ENCODE measurements at regions not wholly inside any gene's neighbourhood (a gene's known extent, or its start where the extent isn't known, plus 50 kb on each side); places are given as distances from the start of the nearest gene placed in this dataset.

DNA sequence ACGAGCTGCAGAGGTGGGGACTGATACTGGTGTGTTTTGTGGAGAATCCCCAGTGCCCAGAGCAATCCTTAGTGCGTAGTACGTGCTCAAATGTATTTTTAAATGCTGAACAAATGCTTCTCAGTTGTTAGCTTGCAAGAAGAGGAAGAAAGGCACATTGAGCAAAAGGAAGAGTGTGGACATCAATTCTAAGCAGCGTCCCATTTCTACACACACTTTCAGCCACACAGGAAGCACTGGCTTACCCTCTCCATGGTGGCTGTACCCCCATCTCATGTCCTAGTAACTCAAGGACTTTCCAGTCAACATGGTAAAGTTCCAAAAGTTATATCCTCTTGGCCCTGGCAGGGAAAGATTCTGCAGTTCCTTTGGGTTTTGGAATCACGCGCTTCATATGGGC, 98.8 kb upstream of the NXT1 start:
- Histone ChIP-seq H3K9me3 (ENCODE audit: control insufficient read depth, insufficient read depth, low read depth, low read length) (no peaks in the 10 kb centered on the region), H3K4me3 (ENCODE audit: low read depth, low read length) (no peak overlapping the region), H3K4me1 (ENCODE audit: control insufficient read depth, insufficient read depth, low read length) (no peaks in the 10 kb centered on the region), H3K36me3 (ENCODE audit: control insufficient read depth in 2 of 2, insufficient read depth in 1 of 2, low read length in 2 of 2) (no peaks in the 10 kb centered on the region), H3K27ac (ENCODE audit: extremely low read depth, low read depth, low read length) (no peak overlapping the region)
- ChIA-PET CTCF (interaction anchor here (1.5 kb wide), 1 partner anchor 17 kb away, joined by 4 read pairs; no protein-coding TSS in a partner anchor), POLR2A (no interaction called here)
- TF ChIP-seq ZBTB8A (tag by site-specific recombination; IDR thresholded peaks at IDR 0.05) (no peak), WT1 (tag by site-specific recombination; IDR thresholded peaks at IDR 0.05) (no peak), ZNF529 (tag by site-specific recombination; IDR thresholded peaks at IDR 0.05; ENCODE audit: insufficient replicate concordance) (no peak), ZNF16 (tag by site-specific recombination; IDR thresholded peaks at IDR 0.05; ENCODE audit: low read depth) (no peak), ZSCAN30 (tag by site-specific recombination; IDR thresholded peaks at IDR 0.05) (no peak), ZBTB17 (tag by site-specific recombination; IDR thresholded peaks at IDR 0.05) (no peak), ZNF777 (tag by site-specific recombination; IDR thresholded peaks at IDR 0.05; ENCODE audit: borderline replicate concordance) (no peak), ZNF416 (tag by site-specific recombination; IDR thresholded peaks at IDR 0.05) (no peak), OSR2 (tag by site-specific recombination; IDR thresholded peaks at IDR 0.05) (no peak), TRIM28 (IDR thresholded peaks at IDR 0.05; ENCODE audit: borderline replicate concordance, low read length) (no peak), BCL11B (tag by site-specific recombination; IDR thresholded peaks at IDR 0.05; ENCODE audit: low read depth) (no peak), ZNF169 (tag by site-specific recombination; IDR thresholded peaks at IDR 0.05) (no peak), SCRT1 (tag by site-specific recombination; IDR thresholded peaks at IDR 0.05; ENCODE audit: borderline replicate concordance) (no peak), ZNF366 (tag by site-specific recombination; conservative IDR thresholded peaks at IDR 0.05) (no peak)
- TF ChIP-seq, protein P1, sequence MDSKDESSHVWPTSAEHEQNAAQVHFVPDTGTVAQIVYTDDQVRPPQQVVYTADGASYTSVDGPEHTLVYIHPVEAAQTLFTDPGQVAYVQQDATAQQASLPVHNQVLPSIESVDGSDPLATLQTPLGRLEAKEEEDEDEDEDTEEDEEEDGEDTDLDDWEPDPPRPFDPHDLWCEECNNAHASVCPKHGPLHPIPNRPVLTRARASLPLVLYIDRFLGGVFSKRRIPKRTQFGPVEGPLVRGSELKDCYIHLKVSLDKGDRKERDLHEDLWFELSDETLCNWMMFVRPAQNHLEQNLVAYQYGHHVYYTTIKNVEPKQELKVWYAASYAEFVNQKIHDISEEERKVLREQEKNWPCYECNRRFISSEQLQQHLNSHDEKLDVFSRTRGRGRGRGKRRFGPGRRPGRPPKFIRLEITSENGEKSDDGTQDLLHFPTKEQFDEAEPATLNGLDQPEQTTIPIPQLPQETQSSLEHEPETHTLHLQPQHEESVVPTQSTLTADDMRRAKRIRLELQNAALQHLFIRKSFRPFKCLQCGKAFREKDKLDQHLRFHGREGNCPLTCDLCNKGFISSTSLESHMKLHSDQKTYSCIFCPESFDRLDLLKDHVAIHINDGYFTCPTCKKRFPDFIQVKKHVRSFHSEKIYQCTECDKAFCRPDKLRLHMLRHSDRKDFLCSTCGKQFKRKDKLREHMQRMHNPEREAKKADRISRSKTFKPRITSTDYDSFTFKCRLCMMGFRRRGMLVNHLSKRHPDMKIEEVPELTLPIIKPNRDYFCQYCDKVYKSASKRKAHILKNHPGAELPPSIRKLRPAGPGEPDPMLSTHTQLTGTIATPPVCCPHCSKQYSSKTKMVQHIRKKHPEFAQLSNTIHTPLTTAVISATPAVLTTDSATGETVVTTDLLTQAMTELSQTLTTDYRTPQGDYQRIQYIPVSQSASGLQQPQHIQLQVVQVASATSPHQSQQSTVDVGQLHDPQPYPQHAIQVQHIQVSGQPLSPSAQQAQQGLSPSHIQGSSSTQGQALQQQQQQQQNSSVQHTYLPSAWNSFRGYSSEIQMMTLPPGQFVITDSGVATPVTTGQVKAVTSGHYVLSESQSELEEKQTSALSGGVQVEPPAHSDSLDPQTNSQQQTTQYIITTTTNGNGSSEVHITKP (tag by site-specific recombination; IDR thresholded peaks at IDR 0.05), result no peak
- TF ChIP-seq, protein P2, sequence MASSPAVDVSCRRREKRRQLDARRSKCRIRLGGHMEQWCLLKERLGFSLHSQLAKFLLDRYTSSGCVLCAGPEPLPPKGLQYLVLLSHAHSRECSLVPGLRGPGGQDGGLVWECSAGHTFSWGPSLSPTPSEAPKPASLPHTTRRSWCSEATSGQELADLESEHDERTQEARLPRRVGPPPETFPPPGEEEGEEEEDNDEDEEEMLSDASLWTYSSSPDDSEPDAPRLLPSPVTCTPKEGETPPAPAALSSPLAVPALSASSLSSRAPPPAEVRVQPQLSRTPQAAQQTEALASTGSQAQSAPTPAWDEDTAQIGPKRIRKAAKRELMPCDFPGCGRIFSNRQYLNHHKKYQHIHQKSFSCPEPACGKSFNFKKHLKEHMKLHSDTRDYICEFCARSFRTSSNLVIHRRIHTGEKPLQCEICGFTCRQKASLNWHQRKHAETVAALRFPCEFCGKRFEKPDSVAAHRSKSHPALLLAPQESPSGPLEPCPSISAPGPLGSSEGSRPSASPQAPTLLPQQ (tag by site-specific recombination; IDR thresholded peaks at IDR 0.05), result no peak
- TF ChIP-seq, protein P3, sequence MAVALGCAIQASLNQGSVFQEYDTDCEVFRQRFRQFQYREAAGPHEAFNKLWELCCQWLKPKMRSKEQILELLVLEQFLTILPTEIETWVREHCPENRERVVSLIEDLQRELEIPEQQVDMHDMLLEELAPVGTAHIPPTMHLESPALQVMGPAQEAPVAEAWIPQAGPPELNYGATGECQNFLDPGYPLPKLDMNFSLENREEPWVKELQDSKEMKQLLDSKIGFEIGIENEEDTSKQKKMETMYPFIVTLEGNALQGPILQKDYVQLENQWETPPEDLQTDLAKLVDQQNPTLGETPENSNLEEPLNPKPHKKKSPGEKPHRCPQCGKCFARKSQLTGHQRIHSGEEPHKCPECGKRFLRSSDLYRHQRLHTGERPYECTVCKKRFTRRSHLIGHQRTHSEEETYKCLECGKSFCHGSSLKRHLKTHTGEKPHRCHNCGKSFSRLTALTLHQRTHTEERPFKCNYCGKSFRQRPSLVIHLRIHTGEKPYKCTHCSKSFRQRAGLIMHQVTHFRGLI (tag by site-specific recombination; IDR thresholded peaks at IDR 0.05), result no peak
- TF ChIP-seq, protein P4, sequence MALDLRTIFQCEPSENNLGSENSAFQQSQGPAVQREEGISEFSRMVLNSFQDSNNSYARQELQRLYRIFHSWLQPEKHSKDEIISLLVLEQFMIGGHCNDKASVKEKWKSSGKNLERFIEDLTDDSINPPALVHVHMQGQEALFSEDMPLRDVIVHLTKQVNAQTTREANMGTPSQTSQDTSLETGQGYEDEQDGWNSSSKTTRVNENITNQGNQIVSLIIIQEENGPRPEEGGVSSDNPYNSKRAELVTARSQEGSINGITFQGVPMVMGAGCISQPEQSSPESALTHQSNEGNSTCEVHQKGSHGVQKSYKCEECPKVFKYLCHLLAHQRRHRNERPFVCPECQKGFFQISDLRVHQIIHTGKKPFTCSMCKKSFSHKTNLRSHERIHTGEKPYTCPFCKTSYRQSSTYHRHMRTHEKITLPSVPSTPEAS (tag by site-specific recombination; IDR thresholded peaks at IDR 0.05), result no peak
- TF ChIP-seq, protein P5, sequence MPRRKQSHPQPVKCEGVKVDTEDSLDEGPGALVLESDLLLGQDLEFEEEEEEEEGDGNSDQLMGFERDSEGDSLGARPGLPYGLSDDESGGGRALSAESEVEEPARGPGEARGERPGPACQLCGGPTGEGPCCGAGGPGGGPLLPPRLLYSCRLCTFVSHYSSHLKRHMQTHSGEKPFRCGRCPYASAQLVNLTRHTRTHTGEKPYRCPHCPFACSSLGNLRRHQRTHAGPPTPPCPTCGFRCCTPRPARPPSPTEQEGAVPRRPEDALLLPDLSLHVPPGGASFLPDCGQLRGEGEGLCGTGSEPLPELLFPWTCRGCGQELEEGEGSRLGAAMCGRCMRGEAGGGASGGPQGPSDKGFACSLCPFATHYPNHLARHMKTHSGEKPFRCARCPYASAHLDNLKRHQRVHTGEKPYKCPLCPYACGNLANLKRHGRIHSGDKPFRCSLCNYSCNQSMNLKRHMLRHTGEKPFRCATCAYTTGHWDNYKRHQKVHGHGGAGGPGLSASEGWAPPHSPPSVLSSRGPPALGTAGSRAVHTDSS (tag by site-specific recombination; IDR thresholded peaks at IDR 0.05), result no peak
